ENCODE measurements at regions not wholly inside any gene's neighbourhood (a gene's known extent, or its start where the extent isn't known, plus 50 kb on each side); places are given as distances from the start of the nearest gene placed in this dataset.

GRCh38 chr14:25108291-25108690 is 58.3 kb upstream of the STXBP6 start:
- no peaks in the 10 kb centered on the region for H3K9me3 ChIP-seq
- H3K27ac ChIP-seq, result no peak overlapping the region
- no peak overlapping the region for H3K4me3 ChIP-seq
- no peak for DNase-seq (ENCODE audit: low spot score)
- H3K27me3 ChIP-seq (replicated peaks; ENCODE audit: insufficient read depth), result no peaks in the 10 kb centered on the region
- TF ChIP-seq POLR2A (IDR thresholded peaks at IDR 0.05), result no peak
- TF ChIP-seq, protein P1, sequence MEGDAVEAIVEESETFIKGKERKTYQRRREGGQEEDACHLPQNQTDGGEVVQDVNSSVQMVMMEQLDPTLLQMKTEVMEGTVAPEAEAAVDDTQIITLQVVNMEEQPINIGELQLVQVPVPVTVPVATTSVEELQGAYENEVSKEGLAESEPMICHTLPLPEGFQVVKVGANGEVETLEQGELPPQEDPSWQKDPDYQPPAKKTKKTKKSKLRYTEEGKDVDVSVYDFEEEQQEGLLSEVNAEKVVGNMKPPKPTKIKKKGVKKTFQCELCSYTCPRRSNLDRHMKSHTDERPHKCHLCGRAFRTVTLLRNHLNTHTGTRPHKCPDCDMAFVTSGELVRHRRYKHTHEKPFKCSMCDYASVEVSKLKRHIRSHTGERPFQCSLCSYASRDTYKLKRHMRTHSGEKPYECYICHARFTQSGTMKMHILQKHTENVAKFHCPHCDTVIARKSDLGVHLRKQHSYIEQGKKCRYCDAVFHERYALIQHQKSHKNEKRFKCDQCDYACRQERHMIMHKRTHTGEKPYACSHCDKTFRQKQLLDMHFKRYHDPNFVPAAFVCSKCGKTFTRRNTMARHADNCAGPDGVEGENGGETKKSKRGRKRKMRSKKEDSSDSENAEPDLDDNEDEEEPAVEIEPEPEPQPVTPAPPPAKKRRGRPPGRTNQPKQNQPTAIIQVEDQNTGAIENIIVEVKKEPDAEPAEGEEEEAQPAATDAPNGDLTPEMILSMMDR (IDR thresholded peaks at IDR 0.05), result no peak
- no peak for TF ChIP-seq POLR2AphosphoS5 (IDR thresholded peaks at IDR 0.05)
- H3K36me3 ChIP-seq, result no peaks in the 10 kb centered on the region
- 91% methylated on average over 2 of the region's 2 CpGs for WGBS
- intact Hi-C loops (cut with DNase I), result no loop called here
- H3K4me1 ChIP-seq (replicated peaks), result no peaks in the 10 kb centered on the region

- intact Hi-C loops (cut with DNase I), result no loop called here
- TF ChIP-seq POLR2AphosphoS5 (IDR thresholded peaks at IDR 0.05) (no peak), POLR2A (IDR thresholded peaks at IDR 0.05) (no peak)
- TF ChIP-seq, protein P1 (IDR thresholded peaks at IDR 0.05), result no peak
- H3K4me3 ChIP-seq, result no peak overlapping the region
- H3K4me1 ChIP-seq (replicated peaks), result no peaks in the 10 kb centered on the region
- H3K36me3 ChIP-seq, result no peaks in the 10 kb centered on the region
- no peaks in the 10 kb centered on the region for H3K9me3 ChIP-seq
- no peaks in the 10 kb centered on the region for H3K27me3 ChIP-seq (replicated peaks; ENCODE audit: insufficient read depth)
- no peak for DNase-seq (ENCODE audit: low spot score)
- 90% methylated on average over 2 of the region's 2 CpGs for WGBS
- H3K27ac ChIP-seq, result no peak overlapping the region
Measured at GRCh38 chr14:25103820-25104219, 53.9 kb upstream of the STXBP6 start.

- 88% methylated on average over 4 of the region's 4 CpGs for WGBS
Measured at GRCh38 chr14:25103271-25103670, 53.3 kb upstream of the STXBP6 start.

DNA sequence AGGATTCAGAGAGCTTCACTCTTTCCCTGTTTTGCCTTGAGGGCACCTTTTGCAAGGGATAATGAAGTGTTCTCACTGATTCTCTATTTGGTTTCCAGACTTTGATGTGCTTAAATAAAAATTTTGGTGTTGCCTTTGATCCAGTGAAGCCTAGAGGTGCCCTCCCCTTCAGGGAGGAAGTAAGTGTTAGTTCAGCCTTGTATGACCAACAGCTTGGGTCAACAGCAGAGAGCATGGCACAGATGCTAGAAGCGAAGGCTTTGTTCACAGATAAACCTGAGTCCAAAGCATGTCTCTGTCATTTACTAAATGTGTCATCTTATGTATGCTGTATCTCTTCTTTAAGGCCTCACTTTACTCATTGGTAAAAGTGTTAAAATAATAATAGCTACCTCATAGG is 52.8 kb upstream of the STXBP6 start:
- intact Hi-C loops (cut with DNase I), result no loop called here
- Histone ChIP-seq H3K27me3 (replicated peaks; ENCODE audit: insufficient read depth) (no peaks in the 10 kb centered on the region), H3K4me3 (no peak overlapping the region), H3K36me3 (no peaks in the 10 kb centered on the region), H3K9me3 (no peaks in the 10 kb centered on the region), H3K27ac (no peak overlapping the region), H3K4me1 (replicated peaks) (no peaks in the 10 kb centered on the region)
- TF ChIP-seq POLR2A (IDR thresholded peaks at IDR 0.05) (no peak), POLR2AphosphoS5 (IDR thresholded peaks at IDR 0.05) (no peak)
- TF ChIP-seq, protein P1 (IDR thresholded peaks at IDR 0.05), result no peak
- no peak for DNase-seq (ENCODE audit: low spot score)
- WGBS, result 64% methylated on average over 1 of the region's 1 CpG

More at GRCh38 chr14:25103271-25103670, 53.3 kb upstream of the STXBP6 start:
- H3K4me3 ChIP-seq, result no peak overlapping the region
- no peaks in the 10 kb centered on the region for H3K9me3 ChIP-seq
- H3K4me1 ChIP-seq (replicated peaks), result no peaks in the 10 kb centered on the region
- no peaks in the 10 kb centered on the region for H3K27me3 ChIP-seq (replicated peaks; ENCODE audit: insufficient read depth)
- intact Hi-C loops (cut with DNase I), result no loop called here
- no peak for DNase-seq (ENCODE audit: low spot score)
- H3K36me3 ChIP-seq, result no peaks in the 10 kb centered on the region
- no peak overlapping the region for H3K27ac ChIP-seq
- TF ChIP-seq POLR2A (IDR thresholded peaks at IDR 0.05), result no peak
- no peak for TF ChIP-seq POLR2AphosphoS5 (IDR thresholded peaks at IDR 0.05)
- TF ChIP-seq, protein P1 (IDR thresholded peaks at IDR 0.05), result no peak

DNA sequence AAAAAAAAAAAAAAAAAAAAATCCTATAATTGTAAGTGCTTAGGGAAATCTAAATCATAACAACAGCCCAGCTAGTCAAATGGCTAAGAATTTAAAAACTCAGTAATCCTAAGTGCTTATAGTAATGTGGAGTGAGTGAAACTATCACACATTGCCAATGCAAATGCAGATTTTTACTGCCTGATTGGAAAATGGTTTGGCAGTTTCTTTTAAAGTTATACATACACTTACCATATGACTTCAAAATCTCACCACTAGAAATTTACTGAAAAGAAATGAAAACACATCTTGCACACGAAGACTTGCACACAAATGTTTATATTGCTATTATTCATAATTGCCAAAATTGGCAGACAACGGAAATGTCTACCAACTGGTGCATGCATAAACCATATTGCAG is 51.3 kb upstream of the STXBP6 start:
- DNase-seq (ENCODE audit: low spot score), result no peak
- intact Hi-C loops (cut with DNase I), result no loop called here
- 67% methylated on average over 2 of the region's 2 CpGs for WGBS
- H3K4me1 ChIP-seq (replicated peaks), result no peaks in the 10 kb centered on the region
- no peaks in the 10 kb centered on the region for H3K36me3 ChIP-seq
- H3K27me3 ChIP-seq (replicated peaks; ENCODE audit: insufficient read depth), result no peaks in the 10 kb centered on the region
- H3K27ac ChIP-seq, result no peak overlapping the region
- H3K9me3 ChIP-seq, result no peaks in the 10 kb centered on the region
- H3K4me3 ChIP-seq, result no peak overlapping the region
- TF ChIP-seq, protein P1 (IDR thresholded peaks at IDR 0.05), result no peak
- TF ChIP-seq POLR2AphosphoS5 (IDR thresholded peaks at IDR 0.05), result no peak
- no peak for TF ChIP-seq POLR2A (IDR thresholded peaks at IDR 0.05)

Small RNAs in the stretch of these regions (small RNA-seq; reads per million reads assigned to genes)
- 0 reads per million in 2 donors for gene HMGN2P6

Measured in prostate gland (tissue), 2 donors.